ENCODE measurements at regions not wholly inside any gene's neighbourhood (a gene's known extent, or its start where the extent isn't known, plus 50 kb on each side); places are given as distances from the start of the nearest gene placed in this dataset.
"Not testable (repeated sequence)": the region's sequence is repeated elsewhere in the genome, so short reads cannot be mapped to it uniquely, and the experiment has no call there.

DNA sequence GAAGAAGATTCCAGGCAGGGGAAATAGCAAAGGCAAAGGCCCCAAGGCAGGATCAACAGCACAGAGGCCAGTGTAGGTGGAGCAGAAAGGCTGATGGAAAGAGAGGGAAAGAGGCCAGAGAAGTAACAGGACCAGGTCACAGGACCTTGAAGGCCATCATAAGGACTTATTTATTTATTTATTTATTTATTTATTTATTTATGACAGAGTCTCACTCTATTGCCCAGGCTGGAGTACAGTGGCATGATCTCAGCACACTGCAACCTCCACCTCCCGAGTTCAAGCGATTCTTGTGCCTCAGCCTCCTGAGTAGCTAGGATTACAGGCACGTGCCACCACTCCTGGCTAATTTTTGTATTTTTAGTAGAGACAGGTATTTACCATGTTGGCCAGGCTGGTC, 731.1 kb downstream of the MAFB start:
- not testable (repeated sequence) for DNase-seq

- DNase-seq, result no peak
These were observed 734.4 kb downstream of the MAFB start for GRCh38 chr20:39954621-39955020.

- DNase-seq, result no peak
These were observed 742.1 kb downstream of the MAFB start for GRCh38 chr20:39946931-39947330.

- no peak for DNase-seq
These were observed 742.8 kb downstream of the MAFB start for GRCh38 chr20:39946053-39946810.

DNA sequence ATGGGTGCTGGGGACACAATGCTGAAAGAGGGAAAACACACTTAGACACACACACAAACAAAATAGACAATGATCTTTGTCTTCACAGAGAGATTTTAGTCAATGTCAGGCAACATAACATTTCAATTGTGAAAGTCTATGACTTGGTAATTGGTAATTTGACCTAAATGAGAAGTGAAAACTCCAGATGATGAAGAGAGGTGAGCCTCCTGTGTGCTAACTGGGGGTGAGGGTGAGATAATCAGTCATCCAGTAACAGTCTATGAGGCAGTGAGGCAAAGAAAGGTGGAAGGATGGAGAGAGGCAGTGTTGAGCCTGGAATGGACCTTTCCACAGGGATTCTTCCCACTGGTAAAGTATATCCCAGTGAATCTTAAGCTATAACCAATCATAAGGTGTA, 744.2 kb downstream of the MAFB start:
- no peak for DNase-seq

- DNase-seq, result no peak
These were observed 745.7 kb downstream of the MAFB start for GRCh38 chr20:39943336-39943735.

GRCh38 chr20:39941245-39941644, 747.8 kb downstream of the MAFB start:
- DNase-seq, result no peak

- DNase-seq, result no peak
These were observed 749.7 kb downstream of the MAFB start for GRCh38 chr20:39939241-39939865.

DNA sequence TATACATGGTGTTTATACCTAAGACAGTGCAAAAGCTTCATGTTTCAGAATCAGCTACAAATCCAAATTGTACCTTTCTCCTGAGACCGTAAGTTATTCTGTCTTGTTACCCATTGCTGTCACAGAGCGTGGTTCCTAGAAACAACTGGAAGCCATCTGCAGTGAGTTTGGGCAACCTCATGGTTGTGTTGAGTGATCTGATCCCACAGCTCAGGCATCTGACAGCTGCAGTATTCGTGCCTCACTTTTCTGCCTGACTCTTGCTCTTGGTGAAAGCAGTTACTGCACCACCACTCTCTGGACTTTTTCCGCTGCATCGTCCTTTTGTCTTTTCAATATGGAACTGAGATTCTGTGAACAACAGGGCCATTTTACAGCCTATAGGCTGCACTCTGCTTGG, 752.6 kb downstream of the MAFB start:
- no peak for DNase-seq

DNA sequence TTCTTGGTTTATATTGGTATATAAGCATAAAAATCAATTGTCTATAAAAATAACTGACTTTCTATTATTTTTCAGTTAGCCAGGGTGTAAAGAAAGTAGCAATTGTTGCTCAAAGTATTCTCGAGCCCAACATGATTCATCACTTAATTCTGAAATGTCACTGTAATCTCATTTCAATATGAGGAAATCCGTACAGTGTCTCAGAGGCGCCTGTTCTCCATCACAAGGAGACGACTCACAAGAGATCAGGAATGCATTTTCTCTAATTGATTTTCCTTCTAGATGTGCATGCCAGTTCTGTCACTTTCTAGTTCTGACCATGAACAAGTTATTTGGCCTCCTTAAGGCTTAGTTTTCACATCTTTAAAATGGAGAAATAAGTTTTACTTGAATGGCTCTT, 753.1 kb downstream of the MAFB start:
- DNase-seq, result no peak

DNA sequence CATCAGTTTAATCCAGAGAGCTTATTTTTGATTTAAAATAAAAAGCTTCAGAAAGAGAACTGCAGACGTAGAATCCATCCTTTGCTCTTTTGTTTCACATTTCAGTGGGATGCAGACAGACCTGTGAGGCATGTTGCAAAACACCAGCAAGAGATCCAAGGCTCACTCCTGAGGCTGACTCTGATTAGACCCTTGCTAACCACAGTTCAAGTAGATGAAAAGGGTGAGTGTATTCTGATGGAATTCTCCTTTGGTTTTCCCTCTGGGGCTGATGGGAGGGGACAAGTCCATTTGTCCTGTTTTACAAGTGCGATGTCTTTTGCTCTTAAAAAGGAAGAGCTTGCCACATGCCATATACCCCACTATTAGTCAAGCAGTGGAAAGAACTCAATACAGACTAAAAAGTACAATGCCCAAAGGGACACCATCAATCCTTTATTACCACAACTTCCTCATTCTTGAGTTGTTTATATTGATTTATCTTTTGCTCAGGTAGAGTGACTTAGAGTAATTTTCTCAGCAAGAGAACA, 772.7 kb downstream of the MAFB start:
- DNase-seq, result no peak

DNA sequence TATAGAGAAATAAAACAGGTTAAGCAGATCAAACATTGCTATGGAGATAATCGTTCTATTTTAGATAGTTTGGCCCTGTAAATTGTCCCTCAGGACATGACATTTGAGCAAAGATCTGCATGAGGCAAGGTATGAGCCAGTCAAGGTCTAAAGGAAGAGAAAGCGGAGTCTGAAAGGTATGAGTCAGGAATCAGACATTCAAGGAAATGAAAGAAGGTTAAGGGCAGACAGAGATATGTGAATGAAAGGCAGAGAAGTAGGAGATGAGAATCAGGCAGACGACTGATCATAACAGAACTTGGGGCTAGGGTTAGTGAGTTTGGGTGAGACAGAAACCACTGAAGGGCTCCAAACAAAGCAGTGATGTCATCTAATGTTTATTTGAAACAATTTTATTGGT, 775.8 kb downstream of the MAFB start:
- DNase-seq, result no peak

- DNase-seq, result no peak
These were observed 777.5 kb downstream of the MAFB start for GRCh38 chr20:39911497-39911896.

DNA sequence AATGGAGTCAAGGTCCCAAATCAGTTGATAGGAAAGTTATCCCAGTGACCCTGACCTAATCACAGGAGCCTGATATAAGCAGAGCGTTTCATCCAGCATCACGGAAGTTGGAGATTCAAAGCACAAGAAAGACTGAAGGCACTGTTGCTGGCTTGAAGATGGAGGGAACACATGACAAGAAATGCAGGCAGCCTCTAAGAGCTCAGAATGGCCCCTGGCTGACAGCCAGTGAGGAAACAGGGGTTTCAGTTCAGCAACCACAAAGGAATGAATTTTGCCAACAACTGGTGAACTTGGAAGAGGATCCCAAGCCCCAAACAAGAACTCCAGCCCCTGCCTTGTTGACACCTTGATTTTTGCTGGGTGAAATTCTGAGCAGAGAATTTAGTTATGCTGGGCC, 778.5 kb downstream of the MAFB start:
- DNase-seq, result no peak

DNA sequence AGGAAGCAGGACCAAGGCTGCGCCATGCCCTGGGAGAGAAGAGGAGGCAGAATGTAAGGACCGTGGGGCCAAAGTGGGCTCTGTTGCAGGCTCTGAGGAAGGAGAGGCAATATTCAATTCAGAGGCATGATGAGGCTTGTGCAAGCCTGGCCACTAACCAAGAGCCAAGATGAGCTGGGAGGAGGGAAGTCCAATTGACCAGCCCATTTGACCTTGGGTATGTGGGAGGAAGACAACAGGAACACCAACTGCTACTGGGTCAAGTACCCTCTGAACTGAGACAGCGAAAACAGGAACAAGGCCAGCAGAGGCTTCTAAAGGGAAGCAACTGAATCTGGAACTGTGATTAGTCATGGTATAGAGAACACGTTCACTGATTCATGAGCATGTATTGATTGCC, 779.6 kb downstream of the MAFB start:
- DNase-seq, result no peak

DNA sequence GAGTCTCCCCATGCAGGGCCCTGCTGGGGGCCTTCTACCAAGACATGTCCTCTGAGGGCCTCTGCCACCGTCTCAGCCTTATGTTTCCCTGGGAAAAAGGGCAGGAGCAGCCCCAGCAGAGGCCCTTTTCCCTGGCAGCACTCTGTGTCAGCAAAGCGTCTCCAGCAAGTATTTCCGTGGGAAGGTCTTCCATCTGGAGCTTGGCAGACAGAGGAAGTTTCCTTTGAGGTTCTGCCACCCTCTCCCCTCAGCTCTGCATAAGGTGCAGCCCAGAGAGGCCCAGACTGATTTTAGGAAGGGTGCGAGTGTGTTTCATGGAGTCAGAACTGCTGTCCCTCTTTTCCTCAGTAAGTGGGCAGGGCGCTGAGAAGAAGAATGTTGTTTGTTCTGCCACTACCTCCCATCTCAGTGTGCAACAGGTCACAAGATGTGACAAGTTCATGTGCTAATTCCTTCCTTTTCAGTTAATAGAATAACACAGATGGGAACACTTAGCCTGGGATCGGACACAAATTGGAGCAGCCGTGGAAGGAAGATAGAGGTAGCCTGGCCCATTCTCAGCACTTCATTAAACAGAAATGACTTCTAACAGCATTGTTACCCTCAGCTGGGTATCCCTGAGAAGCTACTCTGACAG, 784.4 kb downstream of the MAFB start:
- DNase-seq, result no peak

GRCh38 chr20:39903806-39904465, 785.1 kb downstream of the MAFB start:
- no peak for DNase-seq

GRCh38 chr20:39899881-39900280, 789.2 kb downstream of the MAFB start:
- no peak for DNase-seq

- no peak for DNase-seq
These were observed 790.6 kb downstream of the MAFB start for GRCh38 chr20:39898467-39898852.

DNA sequence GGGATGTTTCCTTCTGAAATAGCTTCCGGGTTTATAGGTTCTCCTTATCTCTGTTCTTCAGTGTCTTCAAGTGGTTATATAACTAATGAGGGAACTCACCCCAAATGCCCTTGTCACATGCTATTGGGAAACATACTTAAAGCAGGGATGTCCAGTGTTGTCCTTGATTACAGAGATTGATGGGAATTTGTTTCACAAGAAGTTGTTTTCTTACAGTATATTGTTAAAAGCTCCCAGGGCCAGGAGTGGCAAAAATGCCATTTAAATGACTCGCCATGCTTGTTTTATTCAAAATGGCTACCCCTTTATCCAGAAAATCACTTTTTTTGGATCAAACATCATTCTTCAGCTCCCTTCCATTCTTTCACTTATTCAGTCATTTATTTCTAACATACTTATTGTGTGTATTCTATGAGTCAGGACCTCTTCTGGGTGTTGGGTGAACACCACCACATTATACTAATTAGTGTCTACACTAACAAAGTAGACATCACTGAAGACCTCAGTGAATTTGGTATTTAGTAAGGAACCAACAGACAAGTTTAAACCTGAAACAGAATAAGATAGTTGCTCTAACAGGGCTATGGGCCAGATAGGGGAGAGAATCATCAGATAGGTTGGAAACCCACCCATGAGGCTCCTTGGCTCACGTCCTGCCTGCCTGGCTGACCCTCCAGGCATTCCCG, 791.1 kb downstream of the MAFB start:
- no peak for DNase-seq

DNA sequence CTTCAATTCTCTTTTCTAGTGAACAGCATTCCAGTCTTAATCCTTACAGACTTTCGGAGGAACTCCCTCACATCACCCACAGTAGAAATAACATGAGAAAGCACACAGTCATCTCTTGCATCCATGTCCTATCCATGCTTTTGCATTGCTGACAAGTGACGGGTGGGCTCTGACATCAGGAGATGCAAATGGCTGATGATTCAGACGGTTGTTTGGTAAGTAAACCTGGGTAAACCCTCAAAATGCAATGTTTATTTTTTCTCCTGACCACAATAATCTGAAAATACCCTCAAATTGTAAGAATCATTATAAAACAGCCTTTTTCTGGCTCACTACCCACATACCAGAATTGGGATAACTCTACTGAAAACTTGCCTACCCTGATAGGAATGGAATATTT, 792.0 kb downstream of the MAFB start:
- DNase-seq, result no peak

DNA sequence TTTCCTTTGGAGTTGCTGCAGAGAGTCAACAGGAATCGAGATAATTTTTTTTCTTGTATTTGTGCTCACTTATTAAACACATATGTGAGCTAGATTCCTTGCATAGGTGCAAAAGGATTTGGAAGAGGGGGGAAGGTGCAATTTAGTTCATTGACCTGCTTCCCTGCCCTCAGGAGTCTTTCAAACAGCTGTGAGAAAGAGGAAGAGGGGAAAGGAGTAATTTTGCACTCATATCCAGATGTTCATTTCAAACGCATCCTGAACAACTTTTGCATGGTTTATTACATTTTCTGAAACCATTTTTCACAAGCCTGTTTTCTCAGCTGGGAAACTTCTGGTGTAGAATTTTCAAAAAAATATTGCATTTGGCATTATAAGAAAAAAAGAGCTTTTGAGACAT, 795.0 kb downstream of the MAFB start:
- DNase-seq, result no peak
